ENCODE measurements at regions not wholly inside any gene's neighbourhood (a gene's known extent, or its start where the extent isn't known, plus 50 kb on each side); places are given as distances from the start of the nearest gene placed in this dataset.

GRCh38 chr1:30313584-30313983 lies 409.8 kb downstream of the MATN1 start:
- DNase-seq, result no peak
- TF ChIP-seq POLR2A (IDR thresholded peaks at IDR 0.05; ENCODE audit: low read length) (no peak), GATA1 (IDR thresholded peaks at IDR 0.05; ENCODE audit: low read depth, low read length) (no peak)

GRCh38 chr1:30313176-30313575 lies 410.2 kb downstream of the MATN1 start:
- DNase-seq, result no peak
- TF ChIP-seq POLR2A (IDR thresholded peaks at IDR 0.05; ENCODE audit: low read length), result no peak
- TF ChIP-seq GATA1 (IDR thresholded peaks at IDR 0.05; ENCODE audit: low read depth, low read length), result no peak

GRCh38 chr1:30312226-30312625 lies 411.2 kb downstream of the MATN1 start:
- DNase-seq, result no peak
- no peak for TF ChIP-seq POLR2A (IDR thresholded peaks at IDR 0.05; ENCODE audit: low read length)
- TF ChIP-seq GATA1 (IDR thresholded peaks at IDR 0.05; ENCODE audit: low read depth, low read length), result no peak

GRCh38 chr1:30311749-30312148 lies 411.6 kb downstream of the MATN1 start:
- TF ChIP-seq POLR2A (IDR thresholded peaks at IDR 0.05; ENCODE audit: low read length), result no peak
- no peak for TF ChIP-seq GATA1 (IDR thresholded peaks at IDR 0.05; ENCODE audit: low read depth, low read length)

GRCh38 chr1:30310966-30311742 lies 412.2 kb downstream of the MATN1 start:
- no peak for TF ChIP-seq GATA1 (IDR thresholded peaks at IDR 0.05; ENCODE audit: low read depth, low read length)
- no peak for TF ChIP-seq POLR2A (IDR thresholded peaks at IDR 0.05; ENCODE audit: low read length)
- DNase-seq, result no peak

More at GRCh38 chr1:30311749-30312148, 411.6 kb downstream of the MATN1 start:
- no peak for DNase-seq

- no peak for TF ChIP-seq GATA1 (IDR thresholded peaks at IDR 0.05; ENCODE audit: low read depth, low read length)
- TF ChIP-seq POLR2A (IDR thresholded peaks at IDR 0.05; ENCODE audit: low read length), result no peak
- DNase-seq, result no peak
Observed at GRCh38 chr1:30307182-30307581, 416.2 kb downstream of the MATN1 start.

- no peak for DNase-seq
- TF ChIP-seq GATA1 (IDR thresholded peaks at IDR 0.05; ENCODE audit: low read depth, low read length) (no peak), POLR2A (IDR thresholded peaks at IDR 0.05; ENCODE audit: low read length) (no peak)
Observed at GRCh38 chr1:30305519-30305918, 417.9 kb downstream of the MATN1 start.

GRCh38 chr1:30305061-30305460 lies 418.3 kb downstream of the MATN1 start:
- no peak for TF ChIP-seq POLR2A (IDR thresholded peaks at IDR 0.05; ENCODE audit: low read length)
- no peak for TF ChIP-seq GATA1 (IDR thresholded peaks at IDR 0.05; ENCODE audit: low read depth, low read length)
- no peak for DNase-seq

GRCh38 chr1:30304080-30304479 lies 419.3 kb downstream of the MATN1 start:
- no peak for DNase-seq
- TF ChIP-seq GATA1 (IDR thresholded peaks at IDR 0.05; ENCODE audit: low read depth, low read length), result no peak
- no peak for TF ChIP-seq POLR2A (IDR thresholded peaks at IDR 0.05; ENCODE audit: low read length)

GRCh38 chr1:30303387-30303786 lies 420.0 kb downstream of the MATN1 start:
- DNase-seq, result no peak
- TF ChIP-seq POLR2A (IDR thresholded peaks at IDR 0.05; ENCODE audit: low read length) (no peak), GATA1 (IDR thresholded peaks at IDR 0.05; ENCODE audit: low read depth, low read length) (no peak)

GRCh38 chr1:30302858-30303257 lies 420.5 kb downstream of the MATN1 start:
- TF ChIP-seq GATA1 (IDR thresholded peaks at IDR 0.05; ENCODE audit: low read depth, low read length), result no peak
- TF ChIP-seq POLR2A (IDR thresholded peaks at IDR 0.05; ENCODE audit: low read length), result no peak
- DNase-seq, result no peak

- TF ChIP-seq POLR2A (IDR thresholded peaks at IDR 0.05; ENCODE audit: low read length) (no peak), GATA1 (IDR thresholded peaks at IDR 0.05; ENCODE audit: low read depth, low read length) (no peak)
- DNase-seq, result no peak
Observed at GRCh38 chr1:30300669-30301068, 422.7 kb downstream of the MATN1 start.

GRCh38 chr1:30299393-30299792 lies 424.0 kb downstream of the MATN1 start:
- DNase-seq, result no peak
- TF ChIP-seq GATA1 (IDR thresholded peaks at IDR 0.05; ENCODE audit: low read depth, low read length) (no peak), POLR2A (IDR thresholded peaks at IDR 0.05; ENCODE audit: low read length) (no peak)

GRCh38 chr1:30295674-30296073 lies 427.7 kb downstream of the MATN1 start:
- TF ChIP-seq GATA1 (IDR thresholded peaks at IDR 0.05; ENCODE audit: low read depth, low read length) (no peak), POLR2A (IDR thresholded peaks at IDR 0.05; ENCODE audit: low read length) (no peak)

GRCh38 chr1:30295266-30295665 lies 428.1 kb downstream of the MATN1 start:
- DNase-seq, result no peak
- no peak for TF ChIP-seq POLR2A (IDR thresholded peaks at IDR 0.05; ENCODE audit: low read length)
- no peak for TF ChIP-seq GATA1 (IDR thresholded peaks at IDR 0.05; ENCODE audit: low read depth, low read length)

More at GRCh38 chr1:30295674-30296073, 427.7 kb downstream of the MATN1 start:
- no peak for DNase-seq

Measured in erythroblast (primary cell).